ENCODE measurements at regions not wholly inside any gene's neighbourhood (a gene's known extent, or its start where the extent isn't known, plus 50 kb on each side); places are given as distances from the start of the nearest gene placed in this dataset.
"Not testable (repeated sequence)": the region's sequence is repeated elsewhere in the genome, so short reads cannot be mapped to it uniquely, and the experiment has no call there.

DNA sequence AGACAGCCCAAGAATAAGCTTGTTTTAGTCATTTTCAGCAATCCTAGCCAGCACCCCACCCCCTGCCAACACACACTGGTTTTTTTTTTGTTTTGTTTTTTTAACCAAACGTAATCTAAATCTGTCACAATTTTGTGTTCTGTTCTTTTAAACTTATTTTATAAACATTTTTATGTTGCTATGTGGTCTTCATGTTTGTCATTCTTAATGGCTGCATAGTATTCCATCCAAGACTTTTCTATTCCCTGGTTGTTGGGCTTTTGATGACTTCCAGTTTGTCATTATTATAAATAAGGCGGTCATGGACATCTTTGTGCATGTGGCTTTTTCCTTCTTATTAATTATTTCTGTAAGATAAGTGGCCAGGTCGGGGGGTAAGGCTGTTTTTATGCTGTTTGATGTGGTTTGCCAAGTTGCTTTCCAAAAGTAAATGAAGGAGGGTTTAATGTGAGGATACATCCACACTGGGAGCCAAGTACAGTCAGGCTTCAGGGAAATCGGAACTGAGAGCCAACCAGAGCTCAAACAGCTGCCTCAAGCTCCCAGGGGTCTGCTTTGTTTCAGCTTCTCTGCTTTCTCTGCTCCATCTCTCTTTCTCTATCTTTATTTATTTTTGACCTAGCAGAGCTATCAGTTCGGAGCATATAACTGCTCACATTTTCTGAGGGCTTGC is 125.8 kb downstream of the VEGFA start:
- DNase-seq (ENCODE audit: low read depth in 4 of 4, low spot score in 3 of 4) = no peak

GRCh38 chr6:43893073-43893472 is 123.1 kb downstream of the VEGFA start:
- no peak for DNase-seq (ENCODE audit: low read depth in 4 of 4, low spot score in 3 of 4)

GRCh38 chr6:43891072-43891870 is 121.3 kb downstream of the VEGFA start:
- no peak for DNase-seq (ENCODE audit: low read depth in 4 of 4, low spot score in 3 of 4)

DNA sequence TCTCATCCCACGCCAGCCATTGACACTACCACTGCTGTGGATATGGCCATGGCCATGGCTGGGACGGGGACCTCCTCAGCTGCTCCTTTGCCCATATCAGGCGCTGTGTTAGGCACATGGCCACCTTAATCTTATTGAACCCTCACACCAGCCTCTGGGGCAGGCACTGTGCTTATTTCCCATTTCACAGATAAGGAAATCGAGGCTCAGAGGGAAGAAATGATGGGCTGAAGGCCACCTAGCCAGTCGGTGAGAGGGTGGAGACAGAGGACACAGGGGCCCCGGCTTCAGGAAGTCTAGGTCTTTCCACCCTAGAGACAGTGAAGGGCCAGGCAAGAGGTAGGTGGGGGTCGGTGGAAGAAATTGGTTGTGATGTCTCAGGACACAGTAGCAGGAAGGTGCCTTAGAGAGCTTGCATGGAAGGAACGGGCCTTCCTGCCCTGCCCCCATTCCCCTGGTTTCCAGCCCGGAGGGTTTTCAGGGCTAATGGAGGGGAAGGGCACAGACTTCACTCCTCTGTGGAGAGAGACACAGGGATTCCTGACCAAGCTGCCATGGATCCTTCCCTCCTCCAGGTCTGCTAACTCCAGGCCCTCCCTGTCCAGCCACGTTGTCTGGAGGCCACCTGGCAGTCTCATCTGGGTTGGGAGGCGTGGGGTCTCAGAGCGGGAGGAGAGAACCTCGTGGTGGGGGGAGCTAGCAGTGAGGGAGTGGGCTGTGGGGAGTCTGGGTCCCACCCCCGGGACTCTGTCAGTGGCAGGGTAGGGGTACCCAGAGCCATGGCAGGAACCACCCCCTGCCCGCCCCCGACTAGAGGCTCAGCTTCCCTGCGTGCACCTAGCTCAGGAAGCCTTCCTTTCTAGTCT is 120.4 kb downstream of the VEGFA start:
- no peak for DNase-seq (ENCODE audit: low read depth in 4 of 4, low spot score in 3 of 4)

DNA sequence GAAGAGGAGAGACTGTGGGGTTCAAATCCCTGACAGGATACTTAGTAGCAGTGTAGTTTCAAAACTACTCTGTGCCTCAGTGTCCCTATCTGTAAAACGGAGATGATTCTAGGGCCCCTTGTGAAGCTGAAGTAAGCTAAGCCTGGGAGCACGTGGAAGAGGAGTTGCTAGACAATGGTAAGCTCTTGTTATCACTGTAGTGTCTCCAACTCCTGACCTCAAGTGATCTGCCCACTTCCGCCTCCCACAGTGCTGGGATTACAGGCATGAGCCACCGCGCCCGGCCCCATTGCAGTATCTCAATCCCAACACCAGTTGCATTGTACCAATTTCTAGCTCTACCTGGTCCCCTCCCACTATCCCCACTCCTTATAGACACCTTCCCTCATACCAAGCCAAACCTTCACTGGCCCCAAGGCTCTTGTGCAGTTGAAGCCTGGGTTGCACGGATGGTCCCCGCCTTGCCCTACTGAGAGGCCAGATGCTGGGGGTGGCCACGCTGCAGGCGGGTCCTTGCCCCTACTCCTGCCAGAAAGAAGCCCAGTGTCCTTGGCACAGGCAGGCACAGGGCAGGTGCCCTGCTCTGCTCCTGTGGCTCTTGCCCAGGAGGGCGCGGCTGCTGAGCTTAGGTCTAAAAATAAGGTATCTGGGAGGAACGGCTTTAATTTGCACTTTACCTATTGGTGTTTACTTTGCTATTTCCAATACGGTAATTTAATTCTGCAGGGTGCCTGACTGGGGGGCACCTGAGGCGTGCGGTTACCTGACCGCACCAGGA is 118.1 kb downstream of the VEGFA start:
- no peak for DNase-seq (ENCODE audit: low read depth in 4 of 4, low spot score in 3 of 4)

GRCh38 chr6:43887340-43887858 is 117.4 kb downstream of the VEGFA start:
- no peak for DNase-seq (ENCODE audit: low read depth in 4 of 4, low spot score in 3 of 4)

GRCh38 chr6:43886717-43887339 is 116.8 kb downstream of the VEGFA start:
- no peak for DNase-seq (ENCODE audit: low read depth in 4 of 4, low spot score in 3 of 4)

DNA sequence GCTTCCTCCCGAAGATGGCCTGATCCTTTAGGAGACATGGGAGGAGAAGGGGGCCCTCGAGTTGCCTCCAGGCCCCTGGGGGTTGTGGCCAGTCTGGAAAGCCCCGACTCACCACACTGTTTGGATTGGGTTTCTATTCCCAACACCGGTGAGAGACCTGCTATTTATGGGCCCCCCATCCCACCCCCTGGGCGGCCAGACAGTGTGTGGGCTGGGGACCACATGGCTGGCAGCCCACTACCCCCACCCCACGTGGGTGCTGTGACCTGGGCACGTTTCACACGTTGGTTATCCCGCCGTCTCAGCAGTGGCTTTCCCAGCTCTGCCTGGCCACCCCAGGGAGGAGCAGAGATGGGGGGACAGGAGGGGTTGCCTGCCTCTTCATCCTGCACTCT is 116.1 kb downstream of the VEGFA start:
- no peak for DNase-seq (ENCODE audit: low read depth in 4 of 4, low spot score in 3 of 4)

DNA sequence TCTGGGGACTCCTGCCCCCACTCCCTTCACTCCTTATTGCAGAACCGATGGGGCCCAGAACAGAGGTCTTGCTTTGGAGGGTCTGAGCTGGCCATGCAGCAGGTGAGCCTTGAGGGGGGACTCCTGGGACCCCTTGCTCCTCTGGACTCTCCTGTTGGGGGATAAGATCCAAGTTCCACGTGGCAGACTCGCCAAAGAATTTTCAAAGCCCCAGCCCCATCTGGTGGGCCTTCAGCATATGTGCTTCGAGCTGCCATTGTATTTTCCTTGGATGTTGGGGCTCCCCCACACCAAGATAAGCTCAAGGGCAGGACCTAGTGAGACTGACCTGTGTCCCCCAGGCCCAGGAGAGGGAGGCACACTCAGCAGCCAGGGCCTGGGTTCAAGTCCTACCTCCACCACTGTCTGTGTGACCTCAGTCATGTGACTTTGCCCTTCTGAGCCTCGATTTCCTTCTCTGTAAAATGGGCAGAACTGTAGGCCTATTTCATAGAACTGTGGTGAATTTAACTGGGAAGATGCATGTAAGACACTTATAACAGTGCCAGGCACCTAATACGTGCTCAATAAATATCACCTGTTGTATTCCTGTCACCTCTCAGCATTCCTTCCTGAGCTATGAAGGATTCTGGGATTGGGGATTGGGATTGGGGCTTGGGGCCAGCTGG is 115.5 kb downstream of the VEGFA start:
- DNase-seq (ENCODE audit: low read depth in 4 of 4, low spot score in 3 of 4) = no peak

DNA sequence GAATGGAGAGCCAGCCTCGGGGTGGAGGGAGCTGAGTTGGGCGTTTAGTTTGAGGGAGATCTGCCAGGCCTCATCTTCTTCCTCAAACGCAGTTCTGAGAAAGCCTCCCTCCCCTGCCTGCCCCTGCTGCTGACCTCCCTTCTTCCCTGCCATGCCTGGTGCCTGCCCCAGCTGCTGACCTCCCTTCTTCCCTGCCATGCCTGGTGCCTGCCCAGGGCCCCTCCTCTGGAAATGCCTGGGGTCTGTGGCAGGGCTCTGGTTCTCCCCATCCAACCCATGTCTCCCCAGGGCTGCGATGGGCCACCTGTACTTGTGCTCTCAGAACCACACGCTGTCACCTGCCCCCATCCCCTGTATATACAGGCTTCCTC is 114.6 kb downstream of the VEGFA start:
- DNase-seq (ENCODE audit: low read depth in 4 of 4, low spot score in 3 of 4) = no peak

- no peak for DNase-seq (ENCODE audit: low read depth in 4 of 4, low spot score in 3 of 4)
These were observed 114.0 kb downstream of the VEGFA start for GRCh38 chr6:43883847-43884651.

DNA sequence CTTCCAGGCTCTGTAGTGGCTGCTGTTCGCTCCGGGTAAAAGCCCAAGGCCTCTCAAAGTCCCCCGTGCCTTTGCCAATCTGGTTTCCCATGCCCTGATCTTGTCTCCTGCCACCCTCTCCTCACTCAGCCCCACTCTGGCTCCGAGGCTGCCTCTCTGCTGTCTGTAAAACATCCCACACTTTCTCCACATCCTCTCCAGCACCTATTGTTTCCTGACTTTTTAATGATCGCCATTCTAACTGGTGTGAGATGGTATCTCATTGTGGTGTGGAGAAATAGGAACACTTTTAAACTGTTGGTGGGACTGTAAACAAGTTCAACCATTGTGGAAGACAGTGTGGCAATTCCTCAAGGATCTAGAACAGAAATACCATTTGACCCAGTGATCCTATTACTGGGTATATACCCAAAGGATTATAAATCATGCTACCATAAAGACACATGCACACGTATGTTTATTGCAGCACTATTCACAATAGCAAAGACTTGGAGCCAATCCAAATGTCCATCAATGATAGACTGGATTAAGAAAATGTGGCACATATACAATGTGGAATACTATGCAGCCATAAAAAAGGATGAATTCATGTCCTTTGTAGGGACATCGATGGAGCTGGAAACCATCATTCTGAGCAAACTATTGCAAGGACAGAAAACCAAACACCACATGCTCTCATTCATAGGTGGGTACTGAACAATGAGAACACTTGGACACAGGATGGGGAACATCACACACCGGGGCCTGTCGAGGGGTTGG is 112.9 kb downstream of the VEGFA start:
- DNase-seq (ENCODE audit: low read depth in 4 of 4, low spot score in 3 of 4) = not testable (repeated sequence)

GRCh38 chr6:43880236-43881137 is 110.5 kb downstream of the VEGFA start:
- DNase-seq (ENCODE audit: low read depth in 4 of 4, low spot score in 3 of 4) = no peak

GRCh38 chr6:43879722-43880121 is 109.7 kb downstream of the VEGFA start:
- DNase-seq (ENCODE audit: low read depth in 4 of 4, low spot score in 3 of 4) = no peak

DNA sequence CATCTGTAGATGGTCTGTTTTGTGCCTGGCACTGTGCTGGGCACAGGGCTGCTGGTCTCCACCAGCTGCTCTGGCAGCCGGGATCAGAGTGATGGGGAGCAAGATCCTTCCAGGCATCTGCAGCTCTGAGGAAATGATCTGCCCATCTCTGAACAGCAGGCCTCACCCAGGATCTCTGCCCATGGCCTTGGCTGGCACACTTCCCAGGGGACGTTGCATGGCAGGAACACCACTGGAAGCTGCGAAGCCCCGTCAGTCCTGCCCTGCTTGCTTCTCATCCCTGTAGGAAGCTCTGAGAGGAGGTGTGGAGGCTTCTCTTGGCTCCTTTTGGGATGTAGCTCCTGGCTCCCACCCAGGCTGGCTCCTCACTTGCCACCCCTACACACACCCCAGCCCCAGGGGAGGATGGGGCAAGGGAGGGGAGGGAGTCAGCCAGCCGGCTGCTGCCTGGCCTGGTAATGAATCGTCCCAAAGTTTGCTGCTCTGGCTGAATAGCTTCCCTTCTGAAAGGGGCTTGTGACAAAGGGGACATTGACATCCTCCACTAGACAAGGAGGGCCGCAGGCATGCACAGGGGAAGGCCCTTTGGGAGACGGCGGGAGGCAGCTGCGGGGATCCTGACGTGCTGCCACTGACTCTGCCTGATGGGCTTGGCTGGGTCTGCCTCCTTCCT is 108.9 kb downstream of the VEGFA start:
- no peak for DNase-seq (ENCODE audit: low read depth in 4 of 4, low spot score in 3 of 4)

- DNase-seq (ENCODE audit: low read depth in 4 of 4, low spot score in 3 of 4) = no peak
These were observed 108.2 kb downstream of the VEGFA start for GRCh38 chr6:43878127-43878634.
